H9 (cell line): ENCODE measurements at regions not wholly inside any gene's neighbourhood (a gene's known extent, or its start where the extent isn't known, plus 50 kb on each side); places are given as distances from the start of the nearest gene placed in this dataset.

Source experiments
- DNase-seq: peaks from one replicate; pipeline ENCODE4 v3.0.0-alpha.2; 2017
- H2AFZ ChIP-seq: one replicate; pipeline ENCODE4 v1.6.1; 2013; ENCODE audit warnings: mild to moderate bottlenecking, low read length, control low read depth, moderate library complexity
- H2AK5ac ChIP-seq: 2 replicates; pipeline ENCODE4 v1.6.1; 2013; ENCODE audit warnings: low read length, control low read depth, mixed read lengths; ENCODE audit not compliant: insufficient read length
- H2BK120ac ChIP-seq: one replicate; pipeline ENCODE4 v1.6.1; 2013; ENCODE audit warnings: low read depth, mild to moderate bottlenecking, low read length, control low read depth, inconsistent platforms; ENCODE audit not compliant: poor library complexity, severe bottlenecking
- H2BK12ac ChIP-seq: 2 replicates; pipeline ENCODE4 v1.6.1; 2013; ENCODE audit warnings: low read length, control low read depth, mixed read lengths, low read depth; ENCODE audit not compliant: insufficient read length
- H2BK15ac ChIP-seq: 2 replicates; pipeline ENCODE4 v1.6.1; 2013; ENCODE audit warnings: low read depth, low read length, control low read depth
- H2BK20ac ChIP-seq: one replicate; pipeline ENCODE4 v1.6.1; 2013; ENCODE audit warnings: low read depth, mild to moderate bottlenecking, low read length, control low read depth, inconsistent platforms; ENCODE audit not compliant: poor library complexity, severe bottlenecking
- H2BK5ac ChIP-seq: 2 replicates; pipeline ENCODE4 v1.6.1; 2013; ENCODE audit warnings: low read length, control low read depth, mixed read lengths; ENCODE audit not compliant: insufficient read length
- H3K14ac ChIP-seq: 2 replicates; pipeline ENCODE4 v1.6.1; 2013; ENCODE audit warnings: low read length, control low read depth; ENCODE audit not compliant: insufficient read depth
- H3K18ac ChIP-seq: 2 replicates; pipeline ENCODE4 v1.6.1; 2013; ENCODE audit warnings: low read depth, mild to moderate bottlenecking, mixed read lengths, low read length, control low read depth; ENCODE audit not compliant: insufficient read length
- H3K23ac ChIP-seq: 2 replicates; pipeline ENCODE4 v1.6.1; 2013; ENCODE audit warnings: low read length, control low read depth, mixed read lengths, low read depth; ENCODE audit not compliant: insufficient read length
- H3K23me2 ChIP-seq: 2 replicates; pipeline ENCODE4 v1.6.1; 2013; ENCODE audit warnings: low read depth, mild to moderate bottlenecking, mixed read lengths, low read length, control low read depth; ENCODE audit not compliant: insufficient read length, poor library complexity, severe bottlenecking
- H3K27ac ChIP-seq: 2 replicates; pipeline ENCODE4 v1.5.1; 2013; ENCODE audit warnings: low read length, control low read depth, mixed read lengths, low read depth; ENCODE audit not compliant: insufficient read length
- H3K27me3 ChIP-seq: 2 replicates; pipeline ENCODE4 v1.6.1; 2013; ENCODE audit warnings: low read length, control low read depth, inconsistent platforms; ENCODE audit not compliant: insufficient read depth
- H3K4ac ChIP-seq: 2 replicates; pipeline ENCODE4 v1.6.1; 2013; ENCODE audit warnings: low read depth, mild to moderate bottlenecking, control low read depth, inconsistent platforms, low read length, moderate library complexity
- H3K4me1 ChIP-seq: 2 replicates; pipeline ENCODE4 v1.6.1; 2013; ENCODE audit warnings: low read length, control low read depth, inconsistent platforms; ENCODE audit not compliant: insufficient read depth
- H3K4me2 ChIP-seq: 2 replicates; pipeline ENCODE4 v1.6.1; 2013; ENCODE audit warnings: low read length, control low read depth, mixed read lengths; ENCODE audit not compliant: insufficient read length, insufficient read depth
- H3K56ac ChIP-seq: 2 replicates; pipeline ENCODE4 v1.6.1; 2013; ENCODE audit warnings: low read depth, mild to moderate bottlenecking, mixed read lengths, low read length, control low read depth; ENCODE audit not compliant: insufficient read length
- H3K79me1 ChIP-seq: 2 replicates; pipeline ENCODE4 v1.6.1; 2013; ENCODE audit warnings: low read depth, mild to moderate bottlenecking, moderate library complexity, low read length, control low read depth, inconsistent platforms; ENCODE audit not compliant: insufficient read depth, poor library complexity, severe bottlenecking
- H3K79me2 ChIP-seq: 2 replicates; pipeline ENCODE4 v1.6.1; 2013; ENCODE audit warnings: low read length, control low read depth, inconsistent platforms; ENCODE audit not compliant: insufficient read depth
- H3K9ac ChIP-seq: 2 replicates; pipeline ENCODE4 v1.6.1; 2013; ENCODE audit warnings: low read length, control low read depth, mixed read lengths; ENCODE audit not compliant: insufficient read length; ENCODE audit errors: extremely low read depth
- H3K9me3 ChIP-seq: one replicate; pipeline ENCODE4 v1.6.1; 2013; ENCODE audit warnings: low read depth, low read length, inconsistent platforms; ENCODE audit not compliant: control insufficient read depth
- H3T11ph ChIP-seq: one replicate; pipeline ENCODE4 v1.6.1; 2013; ENCODE audit warnings: mild to moderate bottlenecking, low read length, control low read depth, inconsistent platforms
- H4K20me1 ChIP-seq: one replicate; pipeline ENCODE4 v1.6.1; 2013; ENCODE audit not compliant: control insufficient read depth, insufficient read length, insufficient read depth
- H4K5ac ChIP-seq: 2 replicates; pipeline ENCODE4 v1.6.1; 2013; ENCODE audit warnings: low read depth, mild to moderate bottlenecking, mixed read lengths, low read length, control low read depth; ENCODE audit not compliant: insufficient read length
- H4K8ac ChIP-seq: replicated peaks from 2 replicates; pipeline ENCODE4 v1.6.1; 2013; ENCODE audit warnings: low read length, control low read depth, mixed read lengths, low read depth; ENCODE audit not compliant: insufficient read length
- H4K91ac ChIP-seq: 2 replicates; pipeline ENCODE4 v1.6.1; 2013; ENCODE audit warnings: low read depth, mild to moderate bottlenecking, moderate library complexity, mixed read lengths, low read length, control low read depth; ENCODE audit not compliant: insufficient read length
- H3K27ac Mint-ChIP-seq, 3 experiments: 2 replicates in 2 of 3; 3 replicates in 1 of 3; pipeline ENCODE4 v1.8.0; 2020 to 2021; ENCODE audit warnings: mixed read lengths in 3 of 3, mild to moderate bottlenecking in 1 of 3, moderate library complexity in 1 of 3
- H3K27me3 Mint-ChIP-seq: 2 replicates; pipeline ENCODE4 v1.8.0; 2021; ENCODE audit warnings: low read depth, mild to moderate bottlenecking, moderate library complexity, mixed read lengths
- H3K36me3 Mint-ChIP-seq, 3 experiments: 2 replicates in 2 of 3; 3 replicates in 1 of 3; pipeline ENCODE4 v1.8.0; 2020 to 2021; ENCODE audit warnings: low read depth in 3 of 3, mixed read lengths in 3 of 3; ENCODE audit not compliant: insufficient read depth in 1 of 3
- H3K4me1 Mint-ChIP-seq, 2 experiments: 2 replicates each; pipeline ENCODE4 v1.8.0; 2020; ENCODE audit warnings: mixed read lengths in 2 of 2
- H3K4me3 Mint-ChIP-seq, 2 experiments: 2 replicates in 1 of 2; 3 replicates in 1 of 2; pipeline ENCODE4 v1.8.0; 2020 to 2021; ENCODE audit warnings: mild to moderate bottlenecking in 2 of 2, mixed read lengths in 2 of 2, moderate library complexity in 1 of 2
- H3K9me3 Mint-ChIP-seq, 2 experiments: 2 replicates in 1 of 2; 3 replicates in 1 of 2; pipeline ENCODE4 v1.8.0; 2020; ENCODE audit warnings: mild to moderate bottlenecking in 2 of 2, mixed read lengths in 2 of 2, moderate library complexity in 1 of 2
- WGBS: extraction: QIAGEN DNeasy Blood & Tissue Kit; methylation state at CpG from one replicate; pipeline ENCODE4 v1.1.7; 2013; ENCODE audit warnings: missing lambda C conversion rate, low lambda C conversion rate, mixed read lengths; ENCODE audit not compliant: insufficient read length; ENCODE audit errors: extremely low coverage; 5-methylcytosine and 5-hydroxymethylcytosine counted together
- TF ChIP-seq, protein P1 (sequence below): fragments of 200-600 bp; sonication (generic); conservative IDR thresholded peaks from 3 replicates; pipeline ENCODE4 v1.8.0; 2021; ENCODE audit warnings: antibody characterized with exemption, mild to moderate bottlenecking

DNA sequence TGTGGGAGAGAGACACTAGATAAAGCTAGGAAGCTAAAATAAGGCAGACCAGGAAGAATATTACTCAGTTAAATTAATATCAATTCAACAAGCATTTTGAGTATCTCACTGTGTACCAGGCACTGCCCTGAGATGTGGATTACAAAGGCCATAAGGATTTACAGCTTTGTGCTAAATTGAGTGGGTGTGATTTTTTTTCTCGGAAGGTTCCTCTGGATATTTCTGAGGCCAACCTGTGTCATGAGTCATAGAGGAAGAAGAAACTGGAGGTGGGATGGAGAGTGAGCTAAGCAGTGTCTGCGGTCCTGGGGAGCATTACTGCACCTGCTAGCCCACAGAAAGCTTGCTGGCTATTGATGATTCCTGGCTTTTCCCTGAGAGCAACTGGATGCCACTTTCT lies 135.2 kb downstream of the RFPL4B start:
- Histone ChIP-seq H3K27ac (no peak overlapping the region), H3K9me3 (no peaks in the 10 kb centered on the region), H2AFZ (no peak overlapping the region), H4K91ac (no peak overlapping the region), H3K23ac (no peak overlapping the region), H3K4me1 (no peaks in the 10 kb centered on the region), H3K27me3 (no peaks in the 10 kb centered on the region), H2BK120ac (no peak overlapping the region), H3K23me2 (no peaks in the 10 kb centered on the region), H3K79me1 (no peaks in the 10 kb centered on the region), H2BK15ac (no peak overlapping the region), H3K4ac (no peak overlapping the region), H3K14ac (no peak overlapping the region), H3K9ac (no peak overlapping the region), H2BK5ac (no peak overlapping the region), H3K18ac (no peak overlapping the region), H4K8ac (no peak overlapping the region), H3K4me2 (no peak overlapping the region), H2AK5ac (no peak overlapping the region), H3K56ac (no peak overlapping the region), H3K79me2 (no peaks in the 10 kb centered on the region), H3T11ph (no peak overlapping the region), H4K5ac (no peak overlapping the region), H4K20me1 (no peaks in the 10 kb centered on the region), H2BK20ac (no peak overlapping the region), H2BK12ac (no peak overlapping the region)
- no peaks in the 10 kb centered on the region for H3K27me3 Mint-ChIP-seq
- no peaks in the 10 kb centered on the region; a peak in 2 of 7 replicates for H3K36me3 Mint-ChIP-seq
- no peak overlapping the region for H3K4me3 Mint-ChIP-seq
- 0 out of 4 replicates have a peak, but pooled peaks cover 0 to 3% of the 10 kb centered on the region in 2 experiments for H3K4me1 Mint-ChIP-seq
- no peaks in the 10 kb centered on the region; a peak in 1 of 5 replicates for H3K9me3 Mint-ChIP-seq
- no peak overlapping the region for H3K27ac Mint-ChIP-seq
- TF ChIP-seq, protein P1, sequence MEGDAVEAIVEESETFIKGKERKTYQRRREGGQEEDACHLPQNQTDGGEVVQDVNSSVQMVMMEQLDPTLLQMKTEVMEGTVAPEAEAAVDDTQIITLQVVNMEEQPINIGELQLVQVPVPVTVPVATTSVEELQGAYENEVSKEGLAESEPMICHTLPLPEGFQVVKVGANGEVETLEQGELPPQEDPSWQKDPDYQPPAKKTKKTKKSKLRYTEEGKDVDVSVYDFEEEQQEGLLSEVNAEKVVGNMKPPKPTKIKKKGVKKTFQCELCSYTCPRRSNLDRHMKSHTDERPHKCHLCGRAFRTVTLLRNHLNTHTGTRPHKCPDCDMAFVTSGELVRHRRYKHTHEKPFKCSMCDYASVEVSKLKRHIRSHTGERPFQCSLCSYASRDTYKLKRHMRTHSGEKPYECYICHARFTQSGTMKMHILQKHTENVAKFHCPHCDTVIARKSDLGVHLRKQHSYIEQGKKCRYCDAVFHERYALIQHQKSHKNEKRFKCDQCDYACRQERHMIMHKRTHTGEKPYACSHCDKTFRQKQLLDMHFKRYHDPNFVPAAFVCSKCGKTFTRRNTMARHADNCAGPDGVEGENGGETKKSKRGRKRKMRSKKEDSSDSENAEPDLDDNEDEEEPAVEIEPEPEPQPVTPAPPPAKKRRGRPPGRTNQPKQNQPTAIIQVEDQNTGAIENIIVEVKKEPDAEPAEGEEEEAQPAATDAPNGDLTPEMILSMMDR: no peak
- WGBS: no CpG with 5 or more reads among the region's 2 CpGs
- no peak for DNase-seq
